Stimulated activated effector memory CD8-positive, alpha-beta T cell treated with anti-CD3 and anti-CD28 coated beads, Interleukin-12 subunit alpha, Interleukin-12 subunit beta, amount 100 ng/mL, for 72 hours (primary cell): ENCODE measurements at regions not wholly inside any gene's neighbourhood (a gene's known extent, or its start where the extent isn't known, plus 50 kb on each side); places are given as distances from the start of the nearest gene placed in this dataset.

Experiments
- ATAC-seq: fragments of 150-1000 bp; cut with Tn5 transposase; 2 replicates; pipeline ENCODE4 v1.10.0; 2021
- DNase-seq, 2 donors: peaks; one replicate each; pipeline ENCODE4 v3.0.0; 2021 to 2022; ENCODE audit warnings: low spot score in 2 of 2
- H3K27ac Mint-ChIP-seq: one replicate; pipeline ENCODE4 v1.8.0; 2022; ENCODE audit warnings: mild to moderate bottlenecking, mixed read lengths
- H3K36me3 Mint-ChIP-seq: one replicate; pipeline ENCODE4 v1.8.0; 2022; ENCODE audit warnings: mild to moderate bottlenecking, mixed read lengths
- H3K4me1 Mint-ChIP-seq: one replicate; pipeline ENCODE4 v1.8.0; 2022; ENCODE audit warnings: mixed read lengths
- H3K4me3 Mint-ChIP-seq: one replicate; pipeline ENCODE4 v1.8.0; 2022; ENCODE audit warnings: mild to moderate bottlenecking, mixed read lengths
- H3K9me3 Mint-ChIP-seq: one replicate; pipeline ENCODE4 v1.8.0; 2022; ENCODE audit warnings: mixed read lengths

DNA sequence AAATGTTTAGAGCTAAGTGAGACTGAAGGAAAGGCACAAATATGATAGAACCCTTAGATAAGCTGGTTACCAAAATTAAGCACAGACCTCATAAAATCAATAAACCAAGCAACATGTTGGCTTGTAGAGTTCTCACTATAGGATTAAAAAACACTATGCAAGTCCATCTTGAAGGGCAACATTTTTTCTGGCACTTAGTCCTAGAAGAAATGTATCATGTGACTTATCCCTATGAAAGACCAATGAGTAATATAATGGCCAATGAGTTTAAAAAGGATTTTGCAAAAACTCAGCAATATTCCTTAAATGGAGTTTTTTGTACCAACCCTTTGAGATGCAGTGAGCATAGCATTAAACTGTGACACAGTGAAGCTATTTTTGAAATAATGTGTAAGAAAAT, 216.3 kb upstream of the ADRA1B start:
- no peak overlapping the region for H3K4me3 Mint-ChIP-seq
- ATAC-seq (no peak), DNase-seq (no peak)
- H3K9me3 Mint-ChIP-seq = no peaks in the 10 kb centered on the region
- H3K4me1 Mint-ChIP-seq = no peaks in the 10 kb centered on the region
- no peak overlapping the region for H3K27ac Mint-ChIP-seq
- H3K36me3 Mint-ChIP-seq = no peaks in the 10 kb centered on the region

DNA sequence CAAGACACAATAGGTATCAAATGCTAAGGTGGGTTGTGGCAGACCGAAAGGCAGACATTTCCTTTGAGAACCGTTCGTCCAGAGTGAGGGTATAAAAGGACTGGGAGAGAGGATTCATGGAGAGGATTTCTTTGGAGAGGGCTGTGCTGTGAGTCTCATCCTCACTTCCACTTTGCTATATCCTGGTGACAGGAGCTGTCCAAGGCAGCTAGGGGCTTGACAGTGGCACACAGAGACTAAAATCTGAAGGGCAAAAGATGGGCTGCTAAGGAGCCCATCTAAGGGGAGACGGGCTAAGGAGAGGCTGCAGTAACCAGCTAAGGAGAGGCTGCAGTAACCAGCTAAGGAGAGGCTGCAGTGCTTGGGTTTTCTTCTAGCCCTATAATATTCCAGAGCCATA, 214.0 kb upstream of the ADRA1B start:
- Mint-ChIP-seq H3K4me3 (no peak overlapping the region), H3K4me1 (no peaks in the 10 kb centered on the region), H3K36me3 (no peaks in the 10 kb centered on the region), H3K27ac (no peak overlapping the region), H3K9me3 (peaks cover 3% of the 10 kb centered on the region)
- no peak for ATAC-seq
- DNase-seq = no peak

DNA sequence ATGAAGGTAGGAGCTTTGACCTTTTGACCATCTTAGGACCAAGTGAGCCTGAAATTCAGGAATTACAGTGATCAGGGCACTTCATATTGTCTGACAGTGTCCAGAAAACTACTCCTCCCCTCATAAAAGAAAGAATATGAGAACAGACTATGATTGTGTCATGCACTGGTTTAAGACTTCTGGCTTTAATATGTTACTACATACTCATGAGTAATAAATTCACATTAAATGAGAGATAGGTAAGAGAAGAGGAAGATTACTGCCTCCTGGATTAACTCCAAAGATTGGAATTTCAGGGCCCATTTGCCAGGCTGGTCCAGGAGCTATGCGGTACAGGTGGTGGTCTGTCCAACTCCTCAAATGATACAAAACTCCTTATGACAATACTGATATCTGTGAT, 213.5 kb upstream of the ADRA1B start:
- DNase-seq = no peak
- Mint-ChIP-seq H3K27ac (no peak overlapping the region), H3K9me3 (peaks cover 4% of the 10 kb centered on the region), H3K36me3 (no peaks in the 10 kb centered on the region), H3K4me1 (no peaks in the 10 kb centered on the region), H3K4me3 (no peak overlapping the region)
- no peak for ATAC-seq

DNA sequence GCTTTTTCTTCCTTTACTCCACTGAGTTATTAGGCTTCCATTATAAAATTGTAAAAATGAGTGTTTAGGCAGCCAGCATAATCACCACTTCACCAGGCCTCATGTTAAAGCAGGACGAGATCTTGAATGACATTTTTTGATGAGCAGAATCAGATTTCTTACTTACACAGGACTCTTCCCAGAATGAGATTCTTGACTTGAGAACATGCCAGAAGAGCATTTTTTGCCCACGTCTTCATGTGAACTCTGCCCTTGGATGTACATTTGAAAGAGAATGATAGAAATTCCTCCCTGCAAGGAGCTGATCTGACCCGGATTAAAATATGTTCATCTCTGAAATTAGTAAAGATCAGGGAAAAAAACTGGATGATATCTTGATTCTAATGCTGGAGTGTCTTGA, 212.1 kb upstream of the ADRA1B start:
- Mint-ChIP-seq H3K4me3 (no peak overlapping the region), H3K4me1 (no peaks in the 10 kb centered on the region), H3K9me3 (peaks cover 4% of the 10 kb centered on the region), H3K36me3 (no peaks in the 10 kb centered on the region), H3K27ac (no peak overlapping the region)
- ATAC-seq = no peak
- no peak for DNase-seq

DNA sequence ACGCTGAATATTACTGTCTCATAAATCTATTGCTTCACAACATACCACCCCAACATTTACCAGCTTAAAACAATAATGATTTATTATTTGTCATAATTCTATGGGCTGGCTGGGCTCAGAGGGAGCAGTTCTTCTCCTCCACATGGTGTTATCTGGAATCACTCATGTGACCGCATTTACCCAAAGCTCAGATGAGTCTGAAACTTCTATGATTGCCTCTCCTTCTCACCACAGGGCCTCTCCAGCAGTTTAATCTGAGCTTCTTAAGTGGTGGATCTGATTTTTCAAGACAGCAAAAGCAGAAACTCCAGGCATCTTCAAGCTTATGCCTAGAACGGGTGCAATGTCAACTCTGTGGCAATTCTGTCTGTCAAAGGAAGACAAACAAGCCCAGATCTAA, 210.3 kb upstream of the ADRA1B start:
- no peak for ATAC-seq
- H3K27ac Mint-ChIP-seq = no peak overlapping the region

DNA sequence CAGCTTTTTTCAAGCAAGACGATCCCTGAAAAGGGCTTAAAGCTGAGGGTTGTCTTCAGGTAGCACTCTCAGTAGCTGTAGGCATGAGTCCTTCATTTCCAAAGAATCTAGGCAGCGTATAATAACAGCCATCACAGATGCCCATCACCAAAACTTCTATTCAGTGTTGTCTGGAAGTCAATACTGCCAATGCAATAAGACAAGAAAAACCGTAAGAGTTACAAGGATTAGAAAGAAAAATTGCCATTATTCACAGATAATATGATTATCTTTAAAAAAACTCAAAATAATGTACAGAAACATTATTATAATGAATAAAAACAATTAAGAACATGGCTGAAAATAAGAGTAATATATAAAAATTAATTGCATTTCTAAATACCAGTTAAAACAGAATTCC, 208.2 kb upstream of the ADRA1B start:
- peaks cover 4% of the 10 kb centered on the region for H3K9me3 Mint-ChIP-seq
- no peaks in the 10 kb centered on the region for H3K4me1 Mint-ChIP-seq
- DNase-seq (no peak), ATAC-seq (no peak)
- H3K27ac Mint-ChIP-seq = no peak overlapping the region
- no peaks in the 10 kb centered on the region for H3K36me3 Mint-ChIP-seq
- no peak overlapping the region for H3K4me3 Mint-ChIP-seq

More for the DNA sequence above, 210.3 kb upstream of the ADRA1B start:
- Mint-ChIP-seq H3K4me1 (no peaks in the 10 kb centered on the region), H3K36me3 (no peaks in the 10 kb centered on the region), H3K9me3 (peaks cover 4% of the 10 kb centered on the region), H3K4me3 (no peak overlapping the region)
- DNase-seq = no peak

DNA sequence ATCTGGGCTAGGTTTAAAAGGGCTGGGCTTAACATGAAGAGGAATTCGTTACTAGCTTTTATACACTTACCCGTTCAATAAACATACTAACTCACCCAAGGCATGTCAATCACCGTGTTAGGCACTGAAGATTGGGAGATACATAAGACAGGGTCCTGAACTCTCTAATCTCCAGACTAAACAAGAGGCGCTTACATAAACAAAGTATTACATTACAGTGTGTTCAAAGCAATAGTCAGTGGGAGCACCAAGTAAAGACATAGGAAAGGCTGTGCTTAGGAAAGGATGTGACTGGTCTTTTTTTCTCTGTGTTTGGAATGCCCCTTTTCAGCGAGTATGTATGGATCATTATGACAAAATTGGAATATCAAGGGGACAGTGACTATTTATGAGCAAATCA, 203.6 kb upstream of the ADRA1B start:
- no peaks in the 10 kb centered on the region for H3K4me1 Mint-ChIP-seq
- ATAC-seq = no peak
- H3K9me3 Mint-ChIP-seq = no peaks in the 10 kb centered on the region

DNA sequence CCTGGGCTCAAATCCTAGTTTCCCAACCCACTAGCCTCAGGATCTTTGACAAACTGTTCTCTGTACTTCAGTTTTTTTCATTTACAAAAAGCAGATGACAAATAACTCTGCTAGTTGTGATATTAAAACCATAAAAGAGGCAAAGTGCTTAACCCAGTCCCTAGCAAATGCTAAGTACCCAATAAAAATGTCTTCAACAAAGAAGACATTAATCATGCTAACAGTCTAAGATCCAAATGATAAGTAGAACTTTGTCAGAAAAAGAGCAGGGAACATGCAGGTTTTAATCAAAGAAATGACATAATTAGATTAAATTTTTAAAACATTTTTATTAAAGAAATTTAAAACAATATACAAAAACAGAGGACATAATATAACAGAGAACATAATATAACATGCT, 203.0 kb upstream of the ADRA1B start:
- Mint-ChIP-seq H3K4me1 (no peaks in the 10 kb centered on the region), H3K27ac (no peak overlapping the region), H3K4me3 (no peak overlapping the region), H3K36me3 (no peaks in the 10 kb centered on the region), H3K9me3 (no peaks in the 10 kb centered on the region)
- DNase-seq (no peak), ATAC-seq (no peak)

More for the DNA sequence above, 203.6 kb upstream of the ADRA1B start:
- no peaks in the 10 kb centered on the region for H3K36me3 Mint-ChIP-seq
- no peak overlapping the region for H3K27ac Mint-ChIP-seq
- DNase-seq = no peak
- H3K4me3 Mint-ChIP-seq = no peak overlapping the region

DNA sequence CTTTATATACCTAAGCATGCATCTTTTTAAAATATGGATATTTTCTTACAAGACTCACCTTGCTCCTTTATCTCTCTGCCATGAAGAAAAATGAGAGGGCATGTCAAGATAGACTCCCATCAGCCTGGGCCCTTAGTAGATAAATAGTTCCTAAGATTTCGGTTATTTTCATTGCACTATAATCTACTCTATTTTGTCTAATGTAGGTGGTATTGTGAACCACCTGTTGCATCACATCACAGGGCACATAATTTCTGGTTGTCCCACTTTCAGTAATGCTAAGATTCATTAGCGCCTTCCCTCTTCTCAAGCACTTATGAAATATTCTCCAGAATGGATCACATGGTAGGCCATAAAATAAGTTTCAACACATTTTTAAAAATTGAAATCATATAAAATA, 202.5 kb upstream of the ADRA1B start:
- ATAC-seq = no peak
- Mint-ChIP-seq H3K36me3 (no peaks in the 10 kb centered on the region), H3K4me1 (no peaks in the 10 kb centered on the region), H3K4me3 (no peak overlapping the region), H3K9me3 (no peaks in the 10 kb centered on the region), H3K27ac (no peak overlapping the region)
- DNase-seq = no peak

DNA sequence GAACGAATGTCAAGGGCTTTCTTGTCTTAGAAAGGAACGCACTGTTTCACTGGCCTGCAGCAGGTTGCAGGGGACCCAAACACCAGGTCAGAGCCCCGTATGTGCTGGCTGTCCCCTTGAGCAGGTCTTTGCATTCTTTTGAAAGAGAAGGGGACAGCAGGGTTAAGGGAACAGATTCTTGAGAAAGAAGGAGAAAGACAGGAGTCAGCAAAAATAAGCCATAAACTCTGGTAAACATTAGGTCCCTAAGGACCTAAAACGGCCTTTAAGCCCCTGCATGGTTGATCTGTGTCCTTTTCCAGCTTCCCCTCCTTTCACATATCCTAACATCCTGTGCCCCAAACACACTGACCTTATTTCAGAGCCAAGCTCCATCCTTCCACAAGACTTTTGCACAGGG, 190.8 kb upstream of the ADRA1B start:
- no peaks in the 10 kb centered on the region for H3K9me3 Mint-ChIP-seq
- DNase-seq = no peak
- no peaks in the 10 kb centered on the region for H3K36me3 Mint-ChIP-seq
- no peak overlapping the region for H3K4me3 Mint-ChIP-seq
- no peak for ATAC-seq
- H3K4me1 Mint-ChIP-seq = no peaks in the 10 kb centered on the region
- no peak overlapping the region for H3K27ac Mint-ChIP-seq

DNA sequence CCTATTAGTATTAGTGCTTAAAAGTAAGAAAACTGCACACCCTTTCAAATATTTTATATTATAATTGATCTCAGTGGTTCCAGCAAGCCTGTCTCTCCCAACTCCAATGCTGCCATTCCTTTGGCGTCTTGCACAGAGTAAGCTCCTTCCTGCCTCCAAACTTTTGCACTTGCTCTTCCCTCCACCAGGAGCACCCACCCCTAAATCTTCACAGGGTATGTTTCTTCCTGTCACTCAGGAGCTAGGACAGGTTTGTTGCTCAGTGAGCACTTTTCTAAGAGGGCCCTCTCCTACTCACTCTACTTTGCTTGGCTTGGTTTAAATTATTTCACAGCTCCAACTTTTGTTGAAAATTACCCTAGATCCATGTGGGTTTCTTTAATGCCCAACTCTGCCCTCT, 189.1 kb upstream of the ADRA1B start:
- no peaks in the 10 kb centered on the region for H3K9me3 Mint-ChIP-seq
- ATAC-seq (no peak), DNase-seq (no peak)
- no peak overlapping the region for H3K27ac Mint-ChIP-seq
- H3K4me3 Mint-ChIP-seq = no peak overlapping the region
- no peaks in the 10 kb centered on the region for H3K36me3 Mint-ChIP-seq
- H3K4me1 Mint-ChIP-seq = no peaks in the 10 kb centered on the region

DNA sequence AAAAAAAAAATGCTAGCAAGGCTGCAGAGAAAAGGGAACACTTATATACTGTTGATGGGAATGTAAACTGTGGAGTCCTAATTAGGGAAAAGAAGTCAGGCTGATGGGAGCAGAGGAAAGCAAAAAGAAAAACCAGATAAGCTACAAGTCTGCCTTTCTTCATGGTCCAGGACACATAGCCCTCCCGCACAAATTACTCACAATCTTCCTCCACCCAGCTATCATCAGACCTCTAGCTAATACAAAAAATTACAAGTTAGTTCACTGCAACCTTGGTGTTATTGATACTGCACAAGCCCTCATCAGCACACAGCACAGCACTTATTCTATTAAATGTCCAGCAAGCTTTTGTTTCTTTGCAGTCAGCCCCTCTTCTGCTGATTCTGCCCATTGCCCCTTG, 186.0 kb upstream of the ADRA1B start:
- Mint-ChIP-seq H3K4me3 (no peak overlapping the region), H3K4me1 (peaks cover 7% of the 10 kb centered on the region), H3K36me3 (no peaks in the 10 kb centered on the region), H3K27ac (no peak overlapping the region), H3K9me3 (no peaks in the 10 kb centered on the region)
- DNase-seq (no peak), ATAC-seq (no peak)

DNA sequence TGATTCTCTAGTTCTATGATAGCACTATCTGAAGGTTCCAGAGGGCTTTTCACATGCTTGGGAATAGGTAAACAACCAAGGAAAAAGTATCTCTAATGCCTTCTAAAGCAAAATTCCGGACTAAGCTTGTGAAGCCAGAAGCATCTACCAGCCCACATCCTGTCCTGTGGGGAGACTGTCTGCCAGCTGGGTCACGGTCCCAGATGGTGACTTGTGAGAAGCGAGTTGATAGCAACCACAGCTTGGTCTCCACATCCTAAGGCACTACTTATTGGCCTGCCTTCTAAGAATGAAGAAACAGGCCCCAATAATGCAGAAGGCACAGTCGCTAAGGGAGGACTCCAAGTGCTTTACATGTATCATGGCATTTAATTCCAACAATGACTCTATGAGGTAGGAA, 184.1 kb upstream of the ADRA1B start:
- Mint-ChIP-seq H3K27ac (no peak overlapping the region), H3K4me1 (peaks cover 7% of the 10 kb centered on the region), H3K9me3 (no peaks in the 10 kb centered on the region), H3K36me3 (no peaks in the 10 kb centered on the region), H3K4me3 (no peak overlapping the region)
- DNase-seq = no peak
- peak; percentile 75 for ATAC-seq

DNA sequence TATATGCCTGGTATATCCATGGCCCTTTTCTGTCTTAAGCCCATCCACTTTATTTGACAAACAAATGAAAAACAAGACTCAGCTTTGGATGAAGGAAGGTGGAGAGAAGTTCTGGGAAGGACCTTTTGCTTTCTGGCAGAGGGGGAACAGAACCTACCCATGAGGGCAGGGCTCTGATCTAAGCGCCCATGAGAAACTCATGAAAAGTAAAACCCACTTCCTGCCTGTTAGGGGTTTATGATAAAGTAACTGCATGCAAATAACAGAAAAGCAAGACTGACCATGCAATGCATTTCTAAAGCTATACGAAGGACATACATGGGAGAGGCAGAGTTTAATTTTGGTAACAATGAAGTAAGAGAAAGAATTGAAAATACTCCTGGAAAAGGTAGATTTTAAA, 181.9 kb upstream of the ADRA1B start:
- DNase-seq (no peak), ATAC-seq (no peak)
- Mint-ChIP-seq H3K9me3 (no peaks in the 10 kb centered on the region), H3K4me3 (no peak overlapping the region), H3K27ac (no peak overlapping the region), H3K4me1 (peaks cover 7% of the 10 kb centered on the region), H3K36me3 (no peaks in the 10 kb centered on the region)

DNA sequence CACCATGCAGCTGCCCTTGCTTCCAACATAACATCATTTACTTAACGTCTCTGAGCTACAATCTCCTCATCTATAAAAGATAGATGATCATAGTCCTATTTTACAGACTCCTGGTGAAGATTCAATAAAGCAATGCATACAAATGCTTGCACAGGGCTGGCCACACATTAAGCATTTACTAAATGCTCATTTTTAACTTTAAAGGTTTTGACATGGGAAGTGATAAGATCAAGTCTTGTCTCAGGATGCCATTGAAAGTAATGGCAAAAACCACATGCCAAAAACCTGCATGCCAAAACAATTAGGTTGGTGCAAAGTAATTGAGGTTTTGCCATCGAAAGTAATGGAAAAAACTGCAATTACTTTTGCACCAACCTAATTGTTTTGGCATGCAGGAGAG, 181.2 kb upstream of the ADRA1B start:
- H3K4me3 Mint-ChIP-seq = no peak overlapping the region
- ATAC-seq = no peak
- H3K36me3 Mint-ChIP-seq = no peaks in the 10 kb centered on the region
- no peak overlapping the region for H3K27ac Mint-ChIP-seq
- peaks cover 7% of the 10 kb centered on the region for H3K4me1 Mint-ChIP-seq
- DNase-seq = no peak
- H3K9me3 Mint-ChIP-seq = no peaks in the 10 kb centered on the region

DNA sequence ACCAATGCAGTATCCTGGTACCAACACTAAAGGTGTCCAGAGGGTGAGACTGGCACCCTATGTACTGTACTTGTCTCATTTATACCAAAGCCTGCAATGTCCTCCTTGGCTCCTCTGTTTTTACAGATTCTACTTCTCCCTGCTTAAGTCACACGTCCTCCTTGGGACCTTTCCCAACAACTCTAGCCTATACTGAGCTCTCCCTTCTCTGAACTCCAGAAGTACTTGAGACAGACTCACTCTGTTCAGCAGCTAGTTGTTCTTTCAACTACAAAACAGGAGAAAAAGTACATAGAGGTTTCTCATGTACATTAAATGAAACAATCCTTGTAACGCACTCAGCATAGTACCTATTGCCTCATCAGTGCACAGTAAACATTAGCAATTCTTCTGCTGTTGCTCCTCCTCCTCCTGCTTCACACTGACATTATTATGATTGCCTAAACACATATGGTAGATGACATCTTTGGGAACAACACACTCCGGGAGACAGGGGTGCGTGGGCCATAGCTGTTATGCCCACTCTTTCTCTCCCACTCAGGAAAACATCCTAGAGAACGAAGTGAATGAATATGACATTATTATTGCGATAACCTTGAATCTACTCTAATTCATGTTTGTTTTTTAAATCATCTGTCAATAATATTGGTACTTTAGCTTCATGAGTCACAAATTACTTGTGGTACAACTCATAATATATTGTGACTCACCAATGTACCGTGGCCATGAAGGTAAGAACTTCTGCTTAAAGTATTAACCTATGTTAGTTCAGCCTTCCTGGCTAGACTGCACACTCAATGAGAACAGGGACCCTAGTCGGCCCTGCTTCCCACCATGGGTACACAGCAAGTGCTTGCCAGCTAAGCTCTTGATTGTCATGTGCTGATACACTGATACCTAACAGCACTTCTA, 180.3 kb upstream of the ADRA1B start:
- DNase-seq (no peak), ATAC-seq (peak; percentile 31)
- Mint-ChIP-seq H3K4me1 (peaks cover 7% of the 10 kb centered on the region), H3K9me3 (no peaks in the 10 kb centered on the region), H3K4me3 (no peak overlapping the region), H3K36me3 (no peaks in the 10 kb centered on the region), H3K27ac (no peak overlapping the region)
